NB4 (cell line): ENCODE measurements at regions not wholly inside any gene's neighbourhood (a gene's known extent, or its start where the extent isn't known, plus 50 kb on each side); places are given as distances from the start of the nearest gene placed in this dataset.

Source experiments
- CTCF ChIP-seq: IDR thresholded peaks from one replicate; pipeline ENCODE4 v1.5.1; 2012; ENCODE audit warnings: low read depth, low read length
- POLR2A ChIP-seq: IDR thresholded peaks from 2 replicates; pipeline ENCODE4 v1.6.1; 2011; ENCODE audit warnings: mild to moderate bottlenecking; ENCODE audit not compliant: insufficient read length; ENCODE audit errors: extremely low read depth

GRCh38 chrX:113124693-113125092 lies 284.1 kb upstream of the AMOT start:
- no peak for TF ChIP-seq CTCF
- TF ChIP-seq POLR2A, result no peak
